ENCODE measurements at regions not wholly inside any gene's neighbourhood (a gene's known extent, or its start where the extent isn't known, plus 50 kb on each side); places are given as distances from the start of the nearest gene placed in this dataset.

DNA sequence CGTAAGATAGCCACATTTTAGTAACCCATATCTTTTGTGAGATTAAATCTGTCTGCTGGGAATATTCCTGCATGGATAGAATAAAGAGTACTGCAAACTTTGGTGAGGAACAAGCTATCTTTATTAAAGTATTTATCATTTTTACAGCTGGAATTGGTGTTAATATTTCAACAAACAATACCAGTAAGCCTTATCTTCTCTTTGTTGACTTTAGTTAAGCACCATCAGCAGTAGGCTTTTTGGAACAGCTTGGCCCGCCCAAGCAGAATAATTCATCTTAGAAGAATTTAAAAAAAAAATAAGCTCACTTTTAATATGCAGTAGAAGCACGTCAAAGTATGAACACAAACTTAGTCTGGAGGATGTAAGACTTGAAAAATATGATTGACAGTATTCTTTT is 917.8 kb upstream of the ADGRB3 start:
- TF ChIP-seq POLR2AphosphoS5 (IDR thresholded peaks at IDR 0.05; ENCODE audit: low read depth, low read length) (no peak), POLR2A (IDR thresholded peaks at IDR 0.05; ENCODE audit: low read depth, low read length) (no peak), TAF1 (IDR thresholded peaks at IDR 0.05; ENCODE audit: low read depth, low read length) (no peak)

Measured in GM12891 (cell line).